Panc1 (cell line): ENCODE measurements at regions not wholly inside any gene's neighbourhood (a gene's known extent, or its start where the extent isn't known, plus 50 kb on each side); places are given as distances from the start of the nearest gene placed in this dataset.

Experiments used
- POLR2AphosphoS5 ChIP-seq: IDR thresholded peaks from 2 replicates; pipeline ENCODE4 v1.6.1; 2012; ENCODE audit warnings: mild to moderate bottlenecking, low read depth, low read length, moderate library complexity
- TCF7L2 ChIP-seq: IDR thresholded peaks from 2 replicates; pipeline ENCODE4 v1.6.1; 2011; ENCODE audit warnings: mild to moderate bottlenecking, low read depth, low read length, inconsistent platforms
- TF ChIP-seq, protein P1 (sequence below): fragments of 450-650 bp; IDR thresholded peaks from 2 replicates; pipeline ENCODE4 v1.5.1; 2017; ENCODE audit warnings: mild to moderate bottlenecking
- TF ChIP-seq, protein P2 (sequence below), 2 experiments: IDR thresholded peaks; 2 replicates each; pipeline ENCODE4 v1.6.1; 2011 to 2012; ENCODE audit warnings: low read depth in 2 of 2, control low read depth in 1 of 2, low read length in 1 of 2, mild to moderate bottlenecking in 1 of 2, moderate library complexity in 1 of 2; ENCODE audit not compliant: insufficient read depth in 1 of 2

DNA sequence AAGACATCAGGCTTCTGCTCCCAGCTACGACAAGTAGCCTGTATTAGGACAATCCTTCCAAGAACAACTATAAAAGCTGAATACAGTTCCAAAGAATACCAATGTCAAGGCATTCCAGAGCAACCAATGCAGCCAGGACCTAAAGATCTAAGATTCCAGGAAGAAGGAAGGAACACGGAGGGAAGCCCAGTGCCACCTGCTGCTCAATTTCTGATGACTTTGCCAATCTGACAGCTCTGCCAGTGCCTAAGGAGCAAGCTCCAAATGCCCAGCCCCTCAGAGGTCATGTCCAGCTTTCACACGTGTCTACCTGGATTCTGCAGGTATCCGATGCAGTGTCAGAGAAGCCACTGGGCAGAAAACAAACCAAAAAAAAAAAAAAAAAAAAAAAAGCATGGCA, 164.4 kb downstream of the IRS2 start:
- TF ChIP-seq, protein P1, sequence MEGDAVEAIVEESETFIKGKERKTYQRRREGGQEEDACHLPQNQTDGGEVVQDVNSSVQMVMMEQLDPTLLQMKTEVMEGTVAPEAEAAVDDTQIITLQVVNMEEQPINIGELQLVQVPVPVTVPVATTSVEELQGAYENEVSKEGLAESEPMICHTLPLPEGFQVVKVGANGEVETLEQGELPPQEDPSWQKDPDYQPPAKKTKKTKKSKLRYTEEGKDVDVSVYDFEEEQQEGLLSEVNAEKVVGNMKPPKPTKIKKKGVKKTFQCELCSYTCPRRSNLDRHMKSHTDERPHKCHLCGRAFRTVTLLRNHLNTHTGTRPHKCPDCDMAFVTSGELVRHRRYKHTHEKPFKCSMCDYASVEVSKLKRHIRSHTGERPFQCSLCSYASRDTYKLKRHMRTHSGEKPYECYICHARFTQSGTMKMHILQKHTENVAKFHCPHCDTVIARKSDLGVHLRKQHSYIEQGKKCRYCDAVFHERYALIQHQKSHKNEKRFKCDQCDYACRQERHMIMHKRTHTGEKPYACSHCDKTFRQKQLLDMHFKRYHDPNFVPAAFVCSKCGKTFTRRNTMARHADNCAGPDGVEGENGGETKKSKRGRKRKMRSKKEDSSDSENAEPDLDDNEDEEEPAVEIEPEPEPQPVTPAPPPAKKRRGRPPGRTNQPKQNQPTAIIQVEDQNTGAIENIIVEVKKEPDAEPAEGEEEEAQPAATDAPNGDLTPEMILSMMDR, result no peak
- TF ChIP-seq TCF7L2, result no peak
- TF ChIP-seq POLR2AphosphoS5, result no peak
- TF ChIP-seq, protein P2, sequence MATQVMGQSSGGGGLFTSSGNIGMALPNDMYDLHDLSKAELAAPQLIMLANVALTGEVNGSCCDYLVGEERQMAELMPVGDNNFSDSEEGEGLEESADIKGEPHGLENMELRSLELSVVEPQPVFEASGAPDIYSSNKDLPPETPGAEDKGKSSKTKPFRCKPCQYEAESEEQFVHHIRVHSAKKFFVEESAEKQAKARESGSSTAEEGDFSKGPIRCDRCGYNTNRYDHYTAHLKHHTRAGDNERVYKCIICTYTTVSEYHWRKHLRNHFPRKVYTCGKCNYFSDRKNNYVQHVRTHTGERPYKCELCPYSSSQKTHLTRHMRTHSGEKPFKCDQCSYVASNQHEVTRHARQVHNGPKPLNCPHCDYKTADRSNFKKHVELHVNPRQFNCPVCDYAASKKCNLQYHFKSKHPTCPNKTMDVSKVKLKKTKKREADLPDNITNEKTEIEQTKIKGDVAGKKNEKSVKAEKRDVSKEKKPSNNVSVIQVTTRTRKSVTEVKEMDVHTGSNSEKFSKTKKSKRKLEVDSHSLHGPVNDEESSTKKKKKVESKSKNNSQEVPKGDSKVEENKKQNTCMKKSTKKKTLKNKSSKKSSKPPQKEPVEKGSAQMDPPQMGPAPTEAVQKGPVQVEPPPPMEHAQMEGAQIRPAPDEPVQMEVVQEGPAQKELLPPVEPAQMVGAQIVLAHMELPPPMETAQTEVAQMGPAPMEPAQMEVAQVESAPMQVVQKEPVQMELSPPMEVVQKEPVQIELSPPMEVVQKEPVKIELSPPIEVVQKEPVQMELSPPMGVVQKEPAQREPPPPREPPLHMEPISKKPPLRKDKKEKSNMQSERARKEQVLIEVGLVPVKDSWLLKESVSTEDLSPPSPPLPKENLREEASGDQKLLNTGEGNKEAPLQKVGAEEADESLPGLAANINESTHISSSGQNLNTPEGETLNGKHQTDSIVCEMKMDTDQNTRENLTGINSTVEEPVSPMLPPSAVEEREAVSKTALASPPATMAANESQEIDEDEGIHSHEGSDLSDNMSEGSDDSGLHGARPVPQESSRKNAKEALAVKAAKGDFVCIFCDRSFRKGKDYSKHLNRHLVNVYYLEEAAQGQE (IDR thresholded peaks at IDR 0.05; ENCODE audit: insufficient read depth in 1 of 2, low read depth in 2 of 2, low read length in 1 of 2), result no peak
